ENCODE measurements at regions not wholly inside any gene's neighbourhood (a gene's known extent, or its start where the extent isn't known, plus 50 kb on each side); places are given as distances from the start of the nearest gene placed in this dataset.

DNA sequence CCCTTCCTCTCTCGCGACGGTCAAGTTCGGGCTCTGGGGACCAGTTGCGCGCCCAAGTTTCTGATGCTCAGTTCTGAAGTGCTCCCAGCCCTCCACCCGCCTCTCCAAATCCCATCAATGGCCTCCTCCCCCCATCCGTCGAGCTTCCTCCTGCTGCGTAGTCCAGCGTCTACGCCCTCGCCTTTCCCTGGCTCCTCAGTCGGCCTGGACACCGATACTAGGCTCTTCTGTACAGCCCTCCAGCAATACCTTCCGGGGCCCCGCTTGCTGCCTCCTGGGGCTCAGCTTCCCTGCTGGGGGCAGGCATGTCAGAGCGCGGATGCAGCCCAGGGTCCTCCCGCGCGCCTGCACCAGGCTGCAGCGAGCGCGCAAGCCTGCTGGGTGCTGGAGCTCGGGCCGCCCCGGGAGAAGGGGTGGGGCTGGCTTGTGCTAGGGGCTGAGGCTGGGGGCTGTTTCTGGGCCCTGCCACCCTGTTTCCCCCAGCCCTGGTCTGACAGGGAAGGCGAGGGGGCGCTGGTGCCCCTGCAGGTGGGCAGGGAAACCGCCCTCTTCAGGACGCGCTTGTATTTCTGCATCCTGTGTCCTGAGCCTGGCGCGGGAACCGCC lies 353.3 kb upstream of the SUCLG2 start:
- TF ChIP-seq, protein P1, sequence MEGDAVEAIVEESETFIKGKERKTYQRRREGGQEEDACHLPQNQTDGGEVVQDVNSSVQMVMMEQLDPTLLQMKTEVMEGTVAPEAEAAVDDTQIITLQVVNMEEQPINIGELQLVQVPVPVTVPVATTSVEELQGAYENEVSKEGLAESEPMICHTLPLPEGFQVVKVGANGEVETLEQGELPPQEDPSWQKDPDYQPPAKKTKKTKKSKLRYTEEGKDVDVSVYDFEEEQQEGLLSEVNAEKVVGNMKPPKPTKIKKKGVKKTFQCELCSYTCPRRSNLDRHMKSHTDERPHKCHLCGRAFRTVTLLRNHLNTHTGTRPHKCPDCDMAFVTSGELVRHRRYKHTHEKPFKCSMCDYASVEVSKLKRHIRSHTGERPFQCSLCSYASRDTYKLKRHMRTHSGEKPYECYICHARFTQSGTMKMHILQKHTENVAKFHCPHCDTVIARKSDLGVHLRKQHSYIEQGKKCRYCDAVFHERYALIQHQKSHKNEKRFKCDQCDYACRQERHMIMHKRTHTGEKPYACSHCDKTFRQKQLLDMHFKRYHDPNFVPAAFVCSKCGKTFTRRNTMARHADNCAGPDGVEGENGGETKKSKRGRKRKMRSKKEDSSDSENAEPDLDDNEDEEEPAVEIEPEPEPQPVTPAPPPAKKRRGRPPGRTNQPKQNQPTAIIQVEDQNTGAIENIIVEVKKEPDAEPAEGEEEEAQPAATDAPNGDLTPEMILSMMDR (IDR thresholded peaks at IDR 0.05): no peak
- no peak for TF ChIP-seq POLR2A (IDR thresholded peaks at IDR 0.05)
